ENCODE measurements at regions not wholly inside any gene's neighbourhood (a gene's known extent, or its start where the extent isn't known, plus 50 kb on each side); places are given as distances from the start of the nearest gene placed in this dataset.

GRCh38 chr1:57725318-57725717 lies 301.5 kb upstream of the DAB1 start:
- intact Hi-C loops (cut with DNase I; ENCODE audit: low total_unique reads) = no loop called here
- no peak for ATAC-seq
- TF ChIP-seq POLR2A (IDR thresholded peaks at IDR 0.05) (no peak), CTCF (IDR thresholded peaks at IDR 0.05 in 4 of 5, conservative IDR thresholded peaks at IDR 0.05 in 1 of 5) (no peak)
- in situ Hi-C loops (cut with MboI; ENCODE audit: low sequenced_read_pairs in 4 of 4) = no loop called here
- H3K9me3 ChIP-seq = no peaks in the 10 kb centered on the region
- H3K4me3 ChIP-seq = no peak overlapping the region
- H3K4me1 ChIP-seq = no peaks in the 10 kb centered on the region
- H3K27ac ChIP-seq = no peak overlapping the region
- H3K27me3 ChIP-seq = no peaks in the 10 kb centered on the region
- H3K36me3 ChIP-seq = no peaks in the 10 kb centered on the region
- DNase-seq = no peak

- TF ChIP-seq POLR2A (IDR thresholded peaks at IDR 0.05) (no peak), CTCF (IDR thresholded peaks at IDR 0.05 in 4 of 5, conservative IDR thresholded peaks at IDR 0.05 in 1 of 5) (no peak)
- ATAC-seq (no peak), DNase-seq (no peak)
- no peaks in the 10 kb centered on the region for H3K9me3 ChIP-seq
- no peaks in the 10 kb centered on the region for H3K27me3 ChIP-seq
- no peak overlapping the region for H3K4me3 ChIP-seq
- no peaks in the 10 kb centered on the region for H3K36me3 ChIP-seq
- in situ Hi-C loops (cut with MboI; ENCODE audit: low sequenced_read_pairs in 4 of 4) = no loop called here
- intact Hi-C loops (cut with DNase I; ENCODE audit: low total_unique reads) = no loop called here
- no peak overlapping the region for H3K27ac ChIP-seq
- no peaks in the 10 kb centered on the region for H3K4me1 ChIP-seq
Measured at GRCh38 chr1:57724535-57724934, 300.7 kb upstream of the DAB1 start.

- Histone ChIP-seq H3K36me3 (no peaks in the 10 kb centered on the region), H3K4me1 (no peaks in the 10 kb centered on the region), H3K27ac (no peak overlapping the region), H3K9me3 (no peaks in the 10 kb centered on the region), H3K27me3 (no peaks in the 10 kb centered on the region), H3K4me3 (no peak overlapping the region)
- no peak for ATAC-seq
- no peak for TF ChIP-seq CTCF (IDR thresholded peaks at IDR 0.05 in 4 of 5, conservative IDR thresholded peaks at IDR 0.05 in 1 of 5)
- no peak for TF ChIP-seq POLR2A (IDR thresholded peaks at IDR 0.05)
- intact Hi-C loops (cut with DNase I; ENCODE audit: low total_unique reads) (no loop called here), in situ Hi-C loops (cut with MboI; ENCODE audit: low sequenced_read_pairs in 4 of 4) (no loop called here)
- DNase-seq = no peak
Measured at GRCh38 chr1:57722285-57722978, 298.6 kb upstream of the DAB1 start.

- Histone ChIP-seq H3K27me3 (no peaks in the 10 kb centered on the region), H3K9me3 (no peaks in the 10 kb centered on the region), H3K4me1 (no peaks in the 10 kb centered on the region), H3K36me3 (no peaks in the 10 kb centered on the region), H3K4me3 (no peak overlapping the region), H3K27ac (no peak overlapping the region)
- intact Hi-C loops (cut with DNase I; ENCODE audit: low total_unique reads) (no loop called here), in situ Hi-C loops (cut with MboI; ENCODE audit: low sequenced_read_pairs in 4 of 4) (no loop called here)
- no peak for ATAC-seq
- no peak for TF ChIP-seq POLR2A (IDR thresholded peaks at IDR 0.05)
- TF ChIP-seq CTCF (IDR thresholded peaks at IDR 0.05 in 4 of 5, conservative IDR thresholded peaks at IDR 0.05 in 1 of 5) = no peak
- DNase-seq = no peak
Measured at GRCh38 chr1:57721001-57721400, 297.1 kb upstream of the DAB1 start.

GRCh38 chr1:57719274-57719673 lies 295.4 kb upstream of the DAB1 start:
- Histone ChIP-seq H3K27me3 (no peaks in the 10 kb centered on the region), H3K9me3 (no peaks in the 10 kb centered on the region), H3K4me3 (no peak overlapping the region), H3K36me3 (no peaks in the 10 kb centered on the region), H3K27ac (no peak overlapping the region), H3K4me1 (no peaks in the 10 kb centered on the region)
- intact Hi-C loops (cut with DNase I; ENCODE audit: low total_unique reads) = no loop called here
- no peak for TF ChIP-seq CTCF (IDR thresholded peaks at IDR 0.05 in 4 of 5, conservative IDR thresholded peaks at IDR 0.05 in 1 of 5)
- no peak for TF ChIP-seq POLR2A (IDR thresholded peaks at IDR 0.05)
- no peak for ATAC-seq
- in situ Hi-C loops (cut with MboI; ENCODE audit: low sequenced_read_pairs in 4 of 4) = no loop called here
- no peak for DNase-seq
